GM18517 (cell line): ENCODE measurements at regions not wholly inside any gene's neighbourhood (a gene's known extent, or its start where the extent isn't known, plus 50 kb on each side); places are given as distances from the start of the nearest gene placed in this dataset.
A peak's percentile ranks its signal among the peaks of the same experiment; 100 is the strongest.

ENCODE experiments used
- ATAC-seq: cut with Tn5 transposase; IDR thresholded peaks from one replicate; pipeline ENCODE4 v1.9.1; 2021; ENCODE audit warnings: mild to moderate bottlenecking, moderate library complexity; ENCODE audit not compliant: unreplicated experiment

GRCh38 chr2:129334696-129335410, 644.6 kb upstream of the RAB6C start:
- ATAC-seq = no peak

GRCh38 chr2:129336276-129336675, 643.2 kb upstream of the RAB6C start:
- ATAC-seq = no peak

- no peak for ATAC-seq
Observed at GRCh38 chr2:129337076-129337475, 642.4 kb upstream of the RAB6C start.

GRCh38 chr2:129345540-129345939, 633.9 kb upstream of the RAB6C start:
- no peak for ATAC-seq

- ATAC-seq = peak; percentile 100
Observed at GRCh38 chr2:129347486-129348217, 631.8 kb upstream of the RAB6C start.

GRCh38 chr2:129354631-129355030, 624.8 kb upstream of the RAB6C start:
- ATAC-seq = no peak

GRCh38 chr2:129361688-129362087, 617.8 kb upstream of the RAB6C start:
- ATAC-seq = no peak

GRCh38 chr2:129366263-129366662, 613.2 kb upstream of the RAB6C start:
- ATAC-seq = no peak

GRCh38 chr2:129367107-129367506, 612.4 kb upstream of the RAB6C start:
- ATAC-seq = no peak

GRCh38 chr2:129369437-129369836, 610.0 kb upstream of the RAB6C start:
- no peak for ATAC-seq

GRCh38 chr2:129374452-129374851, 605.0 kb upstream of the RAB6C start:
- ATAC-seq = no peak

- no peak for ATAC-seq
Observed at GRCh38 chr2:129375632-129376425, 603.6 kb upstream of the RAB6C start.

GRCh38 chr2:129376426-129377077, 602.9 kb upstream of the RAB6C start:
- ATAC-seq = no peak

GRCh38 chr2:129377078-129377469, 602.4 kb upstream of the RAB6C start:
- no peak for ATAC-seq

GRCh38 chr2:129378186-129378585, 601.3 kb upstream of the RAB6C start:
- ATAC-seq = no peak

- ATAC-seq = no peak
Observed at GRCh38 chr2:129379411-129379810, 600.1 kb upstream of the RAB6C start.

GRCh38 chr2:129381789-129382188, 597.7 kb upstream of the RAB6C start:
- no peak for ATAC-seq

GRCh38 chr2:129388870-129389269, 590.6 kb upstream of the RAB6C start:
- ATAC-seq = no peak

GRCh38 chr2:129393816-129394215, 585.6 kb upstream of the RAB6C start:
- no peak for ATAC-seq

- no peak for ATAC-seq
Observed at GRCh38 chr2:129396980-129397599, 582.4 kb upstream of the RAB6C start.

GRCh38 chr2:129400826-129401225, 578.6 kb upstream of the RAB6C start:
- no peak for ATAC-seq
